ENCODE measurements at regions not wholly inside any gene's neighbourhood (a gene's known extent, or its start where the extent isn't known, plus 50 kb on each side); places are given as distances from the start of the nearest gene placed in this dataset.
A peak's percentile ranks its signal among the peaks of the same experiment; 100 is the strongest.

DNA sequence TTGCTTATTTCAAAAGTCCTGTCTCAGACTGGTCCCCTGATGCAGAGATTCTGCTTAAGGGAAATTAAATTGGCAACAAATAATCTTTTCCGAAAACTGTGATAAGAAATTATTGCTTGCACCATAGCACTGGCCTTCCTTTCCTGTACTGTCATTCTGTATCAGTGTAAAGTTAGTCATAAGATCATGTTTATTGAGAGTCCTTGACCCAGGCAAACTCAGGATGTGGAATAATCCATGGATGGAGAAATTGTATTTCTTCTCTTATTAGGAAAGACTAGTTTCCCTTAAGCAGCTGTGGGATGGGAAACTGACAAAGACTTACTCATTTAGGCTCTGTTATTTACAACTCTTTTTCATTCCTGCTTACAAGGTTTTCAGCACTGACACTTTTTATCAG, 83.0 kb upstream of the RANBP6 start:
- no peak for DNase-seq
- TF ChIP-seq, protein P1, sequence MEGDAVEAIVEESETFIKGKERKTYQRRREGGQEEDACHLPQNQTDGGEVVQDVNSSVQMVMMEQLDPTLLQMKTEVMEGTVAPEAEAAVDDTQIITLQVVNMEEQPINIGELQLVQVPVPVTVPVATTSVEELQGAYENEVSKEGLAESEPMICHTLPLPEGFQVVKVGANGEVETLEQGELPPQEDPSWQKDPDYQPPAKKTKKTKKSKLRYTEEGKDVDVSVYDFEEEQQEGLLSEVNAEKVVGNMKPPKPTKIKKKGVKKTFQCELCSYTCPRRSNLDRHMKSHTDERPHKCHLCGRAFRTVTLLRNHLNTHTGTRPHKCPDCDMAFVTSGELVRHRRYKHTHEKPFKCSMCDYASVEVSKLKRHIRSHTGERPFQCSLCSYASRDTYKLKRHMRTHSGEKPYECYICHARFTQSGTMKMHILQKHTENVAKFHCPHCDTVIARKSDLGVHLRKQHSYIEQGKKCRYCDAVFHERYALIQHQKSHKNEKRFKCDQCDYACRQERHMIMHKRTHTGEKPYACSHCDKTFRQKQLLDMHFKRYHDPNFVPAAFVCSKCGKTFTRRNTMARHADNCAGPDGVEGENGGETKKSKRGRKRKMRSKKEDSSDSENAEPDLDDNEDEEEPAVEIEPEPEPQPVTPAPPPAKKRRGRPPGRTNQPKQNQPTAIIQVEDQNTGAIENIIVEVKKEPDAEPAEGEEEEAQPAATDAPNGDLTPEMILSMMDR (IDR thresholded peaks at IDR 0.05) = no peak
- TF ChIP-seq POLR2A (IDR thresholded peaks at IDR 0.05) = no peak
- intact Hi-C loops (cut with DNase I) = no loop called here
- no peaks in the 10 kb centered on the region for H3K27me3 ChIP-seq
- H3K9me3 ChIP-seq = no peaks in the 10 kb centered on the region
- H3K4me1 ChIP-seq = no peaks in the 10 kb centered on the region
- H3K4me3 ChIP-seq (replicated peaks in 1 of 3) = no peak overlapping the region
- H3K36me3 ChIP-seq = no peaks in the 10 kb centered on the region
- H3K27ac ChIP-seq = no peak overlapping the region
- 81 to 88% methylated on average over 1 of the region's 1 CpG for WGBS, 2 donors

DNA sequence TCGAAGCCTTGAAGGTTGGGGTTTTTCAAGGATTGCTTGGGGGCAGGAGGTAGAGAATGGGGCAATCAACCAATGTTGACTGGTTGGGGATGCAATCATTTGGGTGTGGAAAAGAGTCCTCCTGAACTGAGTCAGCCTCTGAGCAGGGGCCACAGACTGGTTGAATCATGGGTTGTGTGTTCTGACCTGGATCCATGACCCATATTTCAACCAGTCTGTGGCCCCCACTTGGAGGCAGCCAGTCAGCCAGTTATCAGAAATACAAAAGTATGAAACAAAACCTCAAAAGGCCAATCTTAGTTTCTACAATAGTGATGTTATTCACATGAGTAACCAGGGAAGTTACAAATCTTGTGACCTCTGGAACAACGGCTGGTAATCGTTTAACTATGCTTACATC, 81.4 kb upstream of the RANBP6 start:
- H3K27me3 ChIP-seq = no peaks in the 10 kb centered on the region
- H3K9me3 ChIP-seq = no peaks in the 10 kb centered on the region
- no peaks in the 10 kb centered on the region for H3K4me1 ChIP-seq
- no peak overlapping the region for H3K27ac ChIP-seq
- H3K36me3 ChIP-seq = no peaks in the 10 kb centered on the region
- TF ChIP-seq POLR2A (IDR thresholded peaks at IDR 0.05) = no peak
- TF ChIP-seq, protein P1 (IDR thresholded peaks at IDR 0.05) = no peak
- H3K4me3 ChIP-seq (replicated peaks in 1 of 3) = no peak overlapping the region
- no peak for DNase-seq
- WGBS, 2 donors = 77 to 86% methylated on average over 3 of the region's 3 CpGs
- intact Hi-C loops (cut with DNase I) = no loop called here

DNA sequence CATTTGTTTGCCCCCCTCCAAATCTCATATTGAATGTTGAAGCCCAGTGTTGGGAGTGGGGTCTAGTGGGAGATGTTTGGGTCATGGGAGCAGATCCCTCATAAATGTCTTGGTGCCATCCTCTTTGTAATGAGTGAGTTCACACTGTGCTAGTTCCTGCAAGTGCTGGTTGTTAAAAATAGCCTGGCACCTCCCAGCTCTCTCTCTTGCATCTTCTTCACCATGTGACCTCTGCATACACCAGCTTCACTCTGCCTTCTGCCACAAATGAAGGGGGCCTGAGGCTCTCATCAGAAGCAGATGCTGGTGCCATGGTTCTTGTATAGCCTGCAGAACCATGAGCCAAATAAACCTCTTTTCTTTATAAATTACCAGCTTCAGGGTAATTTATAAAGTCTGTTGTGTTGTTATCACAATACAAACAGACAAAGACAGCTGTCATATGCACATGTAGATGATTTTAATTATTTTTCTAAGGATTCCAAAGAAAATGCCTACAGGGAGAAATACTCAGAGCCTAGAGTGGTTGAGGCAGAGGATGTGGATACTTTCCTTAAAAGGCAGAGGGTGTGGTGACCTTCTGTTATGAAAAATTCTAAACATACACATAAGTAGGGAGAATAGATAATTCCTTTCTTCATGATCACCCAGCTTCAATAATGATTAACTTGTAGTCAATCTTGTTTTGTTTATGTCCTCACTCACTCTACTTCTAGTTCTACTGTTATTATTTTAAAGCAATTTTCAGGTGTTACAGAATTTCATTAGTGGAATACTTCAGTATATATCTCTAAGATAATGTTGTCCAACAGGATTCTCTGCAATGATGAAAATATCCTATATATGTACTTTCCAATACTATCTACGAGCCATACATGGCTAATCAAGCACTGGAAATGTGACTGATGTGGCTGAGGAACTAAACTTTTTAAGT, 75.1 kb upstream of the RANBP6 start:
- H3K36me3 ChIP-seq = no peaks in the 10 kb centered on the region
- 88 to 93% methylated on average over 1 of the region's 1 CpG for WGBS, 2 donors
- no peak overlapping the region for H3K4me3 ChIP-seq (replicated peaks in 1 of 3)
- H3K27ac ChIP-seq = no peak overlapping the region
- no peaks in the 10 kb centered on the region for H3K9me3 ChIP-seq
- DNase-seq = no peak
- H3K27me3 ChIP-seq = no peaks in the 10 kb centered on the region
- intact Hi-C loops (cut with DNase I) = no loop called here
- no peak for TF ChIP-seq POLR2A (IDR thresholded peaks at IDR 0.05)
- TF ChIP-seq, protein P1 (IDR thresholded peaks at IDR 0.05) = no peak
- H3K4me1 ChIP-seq = no peaks in the 10 kb centered on the region

DNA sequence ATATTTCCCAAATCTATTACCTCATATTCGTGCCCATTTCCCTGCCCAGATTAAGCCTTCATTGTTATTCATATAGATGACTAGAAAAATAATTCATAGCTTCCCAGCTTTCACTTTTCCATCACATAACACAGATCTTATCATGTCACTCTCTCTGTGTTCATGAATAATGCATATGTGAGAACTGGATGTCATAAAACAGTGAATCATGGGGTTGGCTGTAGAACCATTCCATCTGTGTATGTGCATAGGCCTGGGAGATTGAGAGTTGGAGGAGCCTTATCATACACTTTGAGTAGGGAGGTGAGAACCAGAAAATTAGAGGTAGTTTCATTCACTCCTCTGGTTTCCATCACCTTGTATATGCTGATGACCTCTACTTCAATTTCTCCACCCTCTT, 73.9 kb upstream of the RANBP6 start:
- WGBS, 2 donors = 86 to 90% methylated on average over 1 of the region's 1 CpG
- H3K36me3 ChIP-seq = no peaks in the 10 kb centered on the region
- no peak overlapping the region for H3K27ac ChIP-seq
- TF ChIP-seq, protein P1 (IDR thresholded peaks at IDR 0.05) = no peak
- TF ChIP-seq POLR2A (IDR thresholded peaks at IDR 0.05) = no peak
- no peaks in the 10 kb centered on the region for H3K9me3 ChIP-seq
- no peaks in the 10 kb centered on the region for H3K27me3 ChIP-seq
- H3K4me1 ChIP-seq = no peaks in the 10 kb centered on the region
- intact Hi-C loops (cut with DNase I) = no loop called here
- no peak for DNase-seq
- no peak overlapping the region for H3K4me3 ChIP-seq (replicated peaks in 1 of 3)

GRCh38 chr9:6086006-6086655, 70.7 kb upstream of the RANBP6 start:
- H3K4me1 ChIP-seq = no peaks in the 10 kb centered on the region
- H3K27ac ChIP-seq = no peak overlapping the region
- 51 to 73% methylated on average over 9 of the region's 9 CpGs for WGBS, 2 donors
- no peaks in the 10 kb centered on the region for H3K36me3 ChIP-seq
- H3K27me3 ChIP-seq = no peaks in the 10 kb centered on the region
- DNase-seq = peak; percentile 45 to 55
- H3K9me3 ChIP-seq = no peaks in the 10 kb centered on the region
- H3K4me3 ChIP-seq (replicated peaks in 1 of 3) = no peak overlapping the region
- TF ChIP-seq, protein P1 (IDR thresholded peaks at IDR 0.05) = no peak
- TF ChIP-seq POLR2A (IDR thresholded peaks at IDR 0.05) = no peak
- intact Hi-C loops (cut with DNase I) = no loop called here

All from thyroid gland (tissue), 4 donors.